ENCODE measurements at regions not wholly inside any gene's neighbourhood (a gene's known extent, or its start where the extent isn't known, plus 50 kb on each side); places are given as distances from the start of the nearest gene placed in this dataset.

- WGBS, result 81% methylated on average over 3 of the region's 3 CpGs
- no peaks in the 10 kb centered on the region for H3K4me1 ChIP-seq (replicated peaks)
- H3K36me3 ChIP-seq, result no peaks in the 10 kb centered on the region
- no peaks in the 10 kb centered on the region for H3K9me3 ChIP-seq
- TF ChIP-seq POLR2AphosphoS5 (IDR thresholded peaks at IDR 0.05) (no peak), POLR2A (IDR thresholded peaks at IDR 0.05) (no peak), CTCF (IDR thresholded peaks at IDR 0.05) (no peak)
- H3K27me3 ChIP-seq (replicated peaks; ENCODE audit: insufficient read depth), result no peaks in the 10 kb centered on the region
- no peak overlapping the region for H3K27ac ChIP-seq
- intact Hi-C loops (cut with DNase I), result no loop called here
- H3K4me3 ChIP-seq, result no peak overlapping the region
- DNase-seq (ENCODE audit: low spot score), result no peak
Measured at GRCh38 chr13:50326271-50326670, 311.0 kb downstream of the KCNRG start.

- Histone ChIP-seq H3K27ac (no peak overlapping the region), H3K9me3 (no peaks in the 10 kb centered on the region), H3K36me3 (no peaks in the 10 kb centered on the region), H3K27me3 (replicated peaks; ENCODE audit: insufficient read depth) (no peaks in the 10 kb centered on the region), H3K4me1 (replicated peaks) (no peaks in the 10 kb centered on the region), H3K4me3 (no peak overlapping the region)
- WGBS, result 21% methylated on average over 5 of the region's 5 CpGs
- DNase-seq (ENCODE audit: low spot score), result no peak
- intact Hi-C loops (cut with DNase I), result no loop called here
- no peak for TF ChIP-seq CTCF (IDR thresholded peaks at IDR 0.05)
- no peak for TF ChIP-seq POLR2AphosphoS5 (IDR thresholded peaks at IDR 0.05)
- no peak for TF ChIP-seq POLR2A (IDR thresholded peaks at IDR 0.05)
Measured at GRCh38 chr13:50326811-50327210, 311.6 kb downstream of the KCNRG start.

- intact Hi-C loops (cut with DNase I), result no loop called here
- Histone ChIP-seq H3K27ac (no peak overlapping the region), H3K4me1 (replicated peaks) (no peaks in the 10 kb centered on the region), H3K36me3 (no peaks in the 10 kb centered on the region), H3K27me3 (replicated peaks; ENCODE audit: insufficient read depth) (no peaks in the 10 kb centered on the region), H3K9me3 (no peaks in the 10 kb centered on the region), H3K4me3 (no peak overlapping the region)
- TF ChIP-seq POLR2AphosphoS5 (IDR thresholded peaks at IDR 0.05) (no peak), CTCF (IDR thresholded peaks at IDR 0.05) (no peak), POLR2A (IDR thresholded peaks at IDR 0.05) (no peak)
- DNase-seq (ENCODE audit: low spot score), result no peak
- WGBS, result 95% methylated on average over 9 of the region's 9 CpGs
Measured at GRCh38 chr13:50334115-50334778, 319.0 kb downstream of the KCNRG start.

- no peak for DNase-seq (ENCODE audit: low spot score)
- Histone ChIP-seq H3K4me1 (replicated peaks) (no peaks in the 10 kb centered on the region), H3K27ac (no peak overlapping the region), H3K27me3 (replicated peaks; ENCODE audit: insufficient read depth) (no peaks in the 10 kb centered on the region), H3K9me3 (no peaks in the 10 kb centered on the region), H3K36me3 (no peaks in the 10 kb centered on the region), H3K4me3 (no peak overlapping the region)
- no peak for TF ChIP-seq POLR2A (IDR thresholded peaks at IDR 0.05)
- no peak for TF ChIP-seq CTCF (IDR thresholded peaks at IDR 0.05)
- no peak for TF ChIP-seq POLR2AphosphoS5 (IDR thresholded peaks at IDR 0.05)
- 94% methylated on average over 5 of the region's 5 CpGs for WGBS
- intact Hi-C loops (cut with DNase I), result no loop called here
Measured at GRCh38 chr13:50334944-50335343, 319.7 kb downstream of the KCNRG start.

- H3K4me3 ChIP-seq, result no peak overlapping the region
- WGBS, result 49% methylated on average over 1 of the region's 1 CpG
- TF ChIP-seq CTCF (IDR thresholded peaks at IDR 0.05) (no peak), POLR2A (IDR thresholded peaks at IDR 0.05) (no peak), POLR2AphosphoS5 (IDR thresholded peaks at IDR 0.05) (no peak)
- intact Hi-C loops (cut with DNase I), result no loop called here
- H3K4me1 ChIP-seq (replicated peaks), result no peaks in the 10 kb centered on the region
- no peaks in the 10 kb centered on the region for H3K9me3 ChIP-seq
- no peak overlapping the region for H3K27ac ChIP-seq
- H3K27me3 ChIP-seq (replicated peaks; ENCODE audit: insufficient read depth), result no peaks in the 10 kb centered on the region
- no peaks in the 10 kb centered on the region for H3K36me3 ChIP-seq
- DNase-seq (ENCODE audit: low spot score), result no peak
Measured at GRCh38 chr13:50339271-50339670, 324.0 kb downstream of the KCNRG start.

Data from prostate gland (tissue), 2 donors.